Esophagus mucosa (tissue), 1 donor: ENCODE measurements at regions not wholly inside any gene's neighbourhood (a gene's known extent, or its start where the extent isn't known, plus 50 kb on each side); places are given as distances from the start of the nearest gene placed in this dataset.

Source experiments
- ATAC-seq: fragments of 200-7000 bp; cut with Tn5 transposase; one replicate; pipeline ENCODE4 v1.9.1; 2020
- donor health status: DM: yes; HTN: yes; CAD: no.

- no peak for ATAC-seq
Measured at GRCh38 chr3:124586126-124587052, 143.9 kb upstream of the UMPS start.

- peak; percentile 82 for ATAC-seq
Measured at GRCh38 chr3:124587053-124587408, 143.2 kb upstream of the UMPS start.

- ATAC-seq = no peak
Measured at GRCh38 chr3:124588036-124588435, 142.2 kb upstream of the UMPS start.

GRCh38 chr3:124588794-124589193, 141.5 kb upstream of the UMPS start:
- peak; percentile 53 for ATAC-seq

GRCh38 chr3:124591699-124592098, 138.6 kb upstream of the UMPS start:
- no peak for ATAC-seq

GRCh38 chr3:124592658-124593441, 137.4 kb upstream of the UMPS start:
- ATAC-seq = peak; percentile 93

GRCh38 chr3:124593442-124593829, 136.8 kb upstream of the UMPS start:
- ATAC-seq = no peak

- ATAC-seq = no peak
Measured at GRCh38 chr3:124594581-124594980, 135.7 kb upstream of the UMPS start.

GRCh38 chr3:124597273-124597672, 133.0 kb upstream of the UMPS start:
- ATAC-seq = no peak

- ATAC-seq = no peak
Measured at GRCh38 chr3:124597979-124598378, 132.3 kb upstream of the UMPS start.

- no peak for ATAC-seq
Measured at GRCh38 chr3:124599147-124599765, 131.0 kb upstream of the UMPS start.

GRCh38 chr3:124599779-124600693, 130.2 kb upstream of the UMPS start:
- peak; percentile 71 for ATAC-seq

GRCh38 chr3:124600765-124601164, 129.5 kb upstream of the UMPS start:
- ATAC-seq = peak; percentile 81

GRCh38 chr3:124601190-124601589, 129.1 kb upstream of the UMPS start:
- ATAC-seq = peak; percentile 82

- no peak for ATAC-seq
Measured at GRCh38 chr3:124602980-124603627, 127.1 kb upstream of the UMPS start.

- ATAC-seq = peak; percentile 30
Measured at GRCh38 chr3:124605781-124606579, 124.3 kb upstream of the UMPS start.

- ATAC-seq = peak; percentile 78
Measured at GRCh38 chr3:124607163-124607562, 123.1 kb upstream of the UMPS start.

- ATAC-seq = no peak
Measured at GRCh38 chr3:124609402-124609801, 120.8 kb upstream of the UMPS start.

GRCh38 chr3:124610130-124610529, 120.1 kb upstream of the UMPS start:
- no peak for ATAC-seq

- no peak for ATAC-seq
Measured at GRCh38 chr3:124611520-124611919, 118.7 kb upstream of the UMPS start.
